ENCODE measurements at regions not wholly inside any gene's neighbourhood (a gene's known extent, or its start where the extent isn't known, plus 50 kb on each side); places are given as distances from the start of the nearest gene placed in this dataset.

GRCh38 chr2:83176539-83176938 lies 1282.5 kb downstream of the SUCLG1 start:
- TF ChIP-seq YY1 (IDR thresholded peaks at IDR 0.05; ENCODE audit: insufficient read depth, insufficient read length) (no peak), SUZ12 (IDR thresholded peaks at IDR 0.05; ENCODE audit: extremely low read depth, insufficient read depth, insufficient read length) (no peak), ZNF274 (IDR thresholded peaks at IDR 0.05; ENCODE audit: low read depth, low read length) (no peak)

All from NT2/D1 (cell line).